Uterus (tissue), 3 donors: ENCODE measurements at regions not wholly inside any gene's neighbourhood (a gene's known extent, or its start where the extent isn't known, plus 50 kb on each side); places are given as distances from the start of the nearest gene placed in this dataset.
"Not testable (repeated sequence)": the region's sequence is repeated elsewhere in the genome, so short reads cannot be mapped to it uniquely, and the experiment has no call there.

Experiments used
- DNase-seq, 2 donors: peaks; one replicate each; pipeline ENCODE4 v3.0.0-alpha.2; 2019 to 2020
- H3K27ac ChIP-seq, 2 donors: fragments of 200-600 bp; sonication (generic); 1 replicate in 1 of 2; 2 replicates in 1 of 2; pipeline ENCODE4 v1.5.1; 2016 to 2018
- H3K27me3 ChIP-seq, 2 donors: fragments of 200-600 bp; sonication (generic); one replicate each; pipeline ENCODE4 v1.5.1; 2018 to 2019; ENCODE audit warnings: control low read depth in 1 of 2
- H3K36me3 ChIP-seq, 2 donors: fragments of 200-600 bp; sonication (generic); one replicate each; pipeline ENCODE4 v1.5.1; 2019; ENCODE audit warnings: control low read depth in 1 of 2
- H3K4me1 ChIP-seq, 2 donors: fragments of 200-600 bp; sonication (generic); one replicate each; pipeline ENCODE4 v1.5.1; 2018 to 2019; ENCODE audit warnings: control low read depth in 1 of 2
- H3K4me3 ChIP-seq, 2 donors: fragments of 200-600 bp; sonication (generic); 1 replicate in 1 of 2; 2 replicates in 1 of 2; pipeline ENCODE4 v1.5.1; 2018 to 2019; ENCODE audit warnings: mild to moderate bottlenecking in 1 of 2
- H3K9me3 ChIP-seq, 2 donors: fragments of 200-600 bp; sonication (generic); one replicate each; pipeline ENCODE4 v1.5.1; 2019; ENCODE audit warnings: control low read depth in 1 of 2
- CTCF ChIP-seq, 4 experiments: fragments of 200-600 bp in 2 of 4; fragments of 450-650 bp in 2 of 4; sonication (generic) in 2 of 4; IDR thresholded peaks; one replicate each; pipeline ENCODE4 v1.5.1; 2016 to 2019; ENCODE audit warnings: antibody characterized with exemption in 4 of 4, mild to moderate bottlenecking in 2 of 4, moderate library complexity in 1 of 4
- POLR2A ChIP-seq, 2 donors: fragments of 450-650 bp; IDR thresholded peaks; one replicate each; pipeline ENCODE4 v1.6.1; 2016; ENCODE audit warnings: antibody characterized with exemption in 2 of 2, mild to moderate bottlenecking in 1 of 2, moderate library complexity in 1 of 2
- intact Hi-C: fragments of 100-400 bp; cut with DNase I; formaldehyde crosslinking; loops from one replicate; pipeline ENCODE4 v1.15.1; 2023; ENCODE audit warnings: low total_unique reads
- donor health status: DM: yes; HTN: yes; CAD: no.

DNA sequence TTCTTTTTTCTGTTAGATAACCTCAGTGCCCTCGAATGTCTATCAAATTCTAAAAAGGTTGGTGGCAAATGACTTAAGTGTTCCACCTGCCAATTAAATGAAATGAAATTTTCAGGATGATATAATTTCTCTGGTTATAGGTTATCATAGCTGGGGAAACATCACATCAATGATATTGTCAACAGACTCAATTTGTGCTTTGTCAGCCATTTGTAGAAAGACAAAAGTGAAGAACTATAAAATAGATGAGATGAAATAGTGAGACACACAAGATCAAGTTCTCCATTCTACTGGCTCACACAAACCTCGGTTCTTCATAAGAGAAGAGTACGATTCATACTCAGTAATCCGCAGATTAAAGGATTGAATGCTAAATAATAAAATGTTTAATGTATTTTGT, 1443.2 kb upstream of the FLRT2 start:
- DNase-seq, result no peak
- H3K27me3 ChIP-seq, result no peaks in the 10 kb centered on the region
- H3K36me3 ChIP-seq, result no peaks in the 10 kb centered on the region
- H3K9me3 ChIP-seq, result no peaks in the 10 kb centered on the region
- TF ChIP-seq CTCF (IDR thresholded peaks at IDR 0.05) (no peak), POLR2A (IDR thresholded peaks at IDR 0.05) (no peak)
- no peak overlapping the region for H3K4me3 ChIP-seq
- no peak overlapping the region for H3K27ac ChIP-seq
- intact Hi-C loops, result no loop called here
- H3K4me1 ChIP-seq, result peaks cover 0 to 9% of the 10 kb centered on the region in 2 donors

DNA sequence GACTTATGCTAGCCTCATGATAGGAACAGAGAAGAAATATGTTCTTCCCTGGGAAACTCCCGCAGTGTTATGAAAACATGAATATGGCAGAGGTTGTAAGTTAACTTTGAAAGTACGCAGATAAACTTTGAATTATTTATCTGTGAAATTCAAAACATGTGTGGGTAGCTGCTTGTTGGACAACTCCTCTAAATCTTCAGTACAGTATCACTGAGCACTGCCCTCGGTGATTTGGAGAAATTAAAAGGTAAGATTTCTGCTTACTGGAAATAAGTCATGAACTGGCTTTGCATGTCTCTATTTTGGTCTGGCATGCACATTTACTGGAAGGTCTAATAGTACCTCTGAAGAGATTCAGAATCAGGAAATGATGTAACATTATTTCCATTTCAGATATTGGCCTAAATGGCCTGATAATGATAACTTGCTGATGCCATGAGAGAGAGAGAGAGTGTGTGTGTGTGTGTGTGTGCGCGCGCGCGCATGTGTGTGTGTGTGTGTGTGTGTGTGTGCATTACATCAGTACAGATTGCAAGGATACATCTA, 1441.9 kb upstream of the FLRT2 start:
- no peak for DNase-seq
- H3K27ac ChIP-seq, result peak overlapping the region in 1 of 2 donors; percentile 0
- H3K4me1 ChIP-seq, result peaks cover 0 to 9% of the 10 kb centered on the region in 2 donors
- no peak for TF ChIP-seq POLR2A (IDR thresholded peaks at IDR 0.05)
- TF ChIP-seq CTCF (IDR thresholded peaks at IDR 0.05), result no peak
- H3K9me3 ChIP-seq, result no peaks in the 10 kb centered on the region
- intact Hi-C loops, result no loop called here
- H3K36me3 ChIP-seq, result no peaks in the 10 kb centered on the region
- H3K27me3 ChIP-seq, result no peaks in the 10 kb centered on the region
- H3K4me3 ChIP-seq, result no peak overlapping the region

- Histone ChIP-seq H3K9me3 (no peaks in the 10 kb centered on the region), H3K27ac (no peak overlapping the region), H3K36me3 (no peaks in the 10 kb centered on the region), H3K4me1 (peaks cover 0 to 9% of the 10 kb centered on the region in 2 donors), H3K4me3 (no peak overlapping the region), H3K27me3 (no peaks in the 10 kb centered on the region)
- DNase-seq, result no peak
- intact Hi-C loops, result no loop called here
- no peak for TF ChIP-seq CTCF (IDR thresholded peaks at IDR 0.05)
- TF ChIP-seq POLR2A (IDR thresholded peaks at IDR 0.05), result no peak
These were observed 1439.1 kb upstream of the FLRT2 start for GRCh38 chr14:84090837-84091236.

- Histone ChIP-seq H3K27ac (no peak overlapping the region), H3K27me3 (no peaks in the 10 kb centered on the region), H3K9me3 (no peaks in the 10 kb centered on the region), H3K36me3 (no peaks in the 10 kb centered on the region), H3K4me3 (no peak overlapping the region), H3K4me1 (no peaks in the 10 kb centered on the region)
- no peak for TF ChIP-seq CTCF (IDR thresholded peaks at IDR 0.05)
- no peak for TF ChIP-seq POLR2A (IDR thresholded peaks at IDR 0.05)
- intact Hi-C loops, result no loop called here
- no peak for DNase-seq
These were observed 1434.3 kb upstream of the FLRT2 start for GRCh38 chr14:84095681-84096080.

GRCh38 chr14:84098261-84098660, 1431.7 kb upstream of the FLRT2 start:
- H3K27me3 ChIP-seq, result no peaks in the 10 kb centered on the region
- DNase-seq, result no peak
- no peak overlapping the region for H3K27ac ChIP-seq
- H3K4me3 ChIP-seq, result no peak overlapping the region
- no peaks in the 10 kb centered on the region for H3K9me3 ChIP-seq
- no peaks in the 10 kb centered on the region for H3K36me3 ChIP-seq
- no peaks in the 10 kb centered on the region for H3K4me1 ChIP-seq
- intact Hi-C loops, result no loop called here
- TF ChIP-seq CTCF (IDR thresholded peaks at IDR 0.05), result no peak
- no peak for TF ChIP-seq POLR2A (IDR thresholded peaks at IDR 0.05)

GRCh38 chr14:84099560-84099959, 1430.4 kb upstream of the FLRT2 start:
- H3K27me3 ChIP-seq, H3K27ac ChIP-seq, intact Hi-C loops, H3K9me3 ChIP-seq, H3K4me1 ChIP-seq, H3K4me3 ChIP-seq, DNase-seq, H3K36me3 ChIP-seq: not testable (repeated sequence)
